ENCODE measurements at regions not wholly inside any gene's neighbourhood (a gene's known extent, or its start where the extent isn't known, plus 50 kb on each side); places are given as distances from the start of the nearest gene placed in this dataset.

GRCh38 chr14:80298491-80299017, 87.2 kb upstream of the DIO2 start:
- TF ChIP-seq CTCF (IDR thresholded peaks at IDR 0.05): no peak

- no peak for TF ChIP-seq CTCF (IDR thresholded peaks at IDR 0.05)
Measured at GRCh38 chr14:80291101-80291500, 79.8 kb upstream of the DIO2 start.

GRCh38 chr14:80278293-80279023, 67.2 kb upstream of the DIO2 start:
- no peak for TF ChIP-seq CTCF (IDR thresholded peaks at IDR 0.05)

DNA sequence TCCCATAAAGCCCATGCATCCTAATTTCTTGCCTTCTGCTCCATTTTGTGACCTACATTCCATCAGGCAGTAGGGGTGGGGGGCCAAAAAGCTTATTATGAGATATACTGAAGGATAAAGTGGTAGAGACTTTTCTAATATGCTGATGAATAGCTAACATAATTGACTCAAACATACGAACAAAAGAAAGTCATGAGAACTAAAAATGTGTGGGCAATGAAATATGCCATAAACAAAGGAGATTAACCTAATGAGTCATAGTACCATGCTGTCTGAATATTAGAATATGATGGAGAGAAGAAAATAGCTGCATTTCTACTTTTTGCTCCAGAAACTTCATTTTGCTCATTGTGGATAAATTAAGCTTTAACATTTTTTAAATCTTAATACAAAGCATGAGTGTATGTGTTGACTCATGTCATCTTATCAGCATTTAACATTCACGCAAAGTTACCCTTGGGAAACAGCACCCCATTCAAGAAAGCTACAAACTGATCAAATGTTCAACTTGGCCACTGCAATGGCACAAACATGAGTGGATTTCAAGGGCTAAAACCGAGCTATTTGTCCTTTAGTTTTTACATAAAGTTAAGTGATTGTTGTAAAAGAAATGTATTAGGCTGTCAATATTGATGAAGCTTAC, 64.0 kb upstream of the DIO2 start:
- no peak for TF ChIP-seq CTCF (IDR thresholded peaks at IDR 0.05)

- no peak for TF ChIP-seq CTCF (IDR thresholded peaks at IDR 0.05)
Measured at GRCh38 chr14:80271389-80271788, 60.1 kb upstream of the DIO2 start.

GRCh38 chr14:80269353-80269925, 58.1 kb upstream of the DIO2 start:
- no peak for TF ChIP-seq CTCF (IDR thresholded peaks at IDR 0.05)

- no peak for TF ChIP-seq CTCF (IDR thresholded peaks at IDR 0.05)
Measured at GRCh38 chr14:80266930-80267329, 55.6 kb upstream of the DIO2 start.

All from LNCAP (cell line).